ENCODE measurements at regions not wholly inside any gene's neighbourhood (a gene's known extent, or its start where the extent isn't known, plus 50 kb on each side); places are given as distances from the start of the nearest gene placed in this dataset.
A peak's percentile ranks its signal among the peaks of the same experiment; 100 is the strongest.

- no peak for DNase-seq (ENCODE audit: low spot score)
Observed at GRCh38 chr6:92822222-92822621, 597.1 kb downstream of the EPHA7 start.

GRCh38 chr6:92820601-92821000 lies 598.8 kb downstream of the EPHA7 start:
- DNase-seq (ENCODE audit: low spot score): no peak

GRCh38 chr6:92810913-92811312 lies 608.4 kb downstream of the EPHA7 start:
- peak; percentile 28 for DNase-seq (ENCODE audit: low spot score)

- DNase-seq (ENCODE audit: low spot score): no peak
Observed at GRCh38 chr6:92806254-92806653, 613.1 kb downstream of the EPHA7 start.

- DNase-seq (ENCODE audit: low spot score): no peak
Observed at GRCh38 chr6:92791403-92791802, 628.0 kb downstream of the EPHA7 start.

GRCh38 chr6:92790381-92790780 lies 629.0 kb downstream of the EPHA7 start:
- no peak for DNase-seq (ENCODE audit: low spot score)

- no peak for DNase-seq (ENCODE audit: low spot score)
Observed at GRCh38 chr6:92784235-92784634, 635.1 kb downstream of the EPHA7 start.

GRCh38 chr6:92779746-92780145 lies 639.6 kb downstream of the EPHA7 start:
- DNase-seq (ENCODE audit: low spot score): peak; percentile 38

- DNase-seq (ENCODE audit: low spot score): no peak
Observed at GRCh38 chr6:92777146-92777740, 642.1 kb downstream of the EPHA7 start.

- no peak for DNase-seq (ENCODE audit: low spot score)
Observed at GRCh38 chr6:92770540-92770939, 648.8 kb downstream of the EPHA7 start.

- DNase-seq (ENCODE audit: low spot score): no peak
Observed at GRCh38 chr6:92767101-92767500, 652.3 kb downstream of the EPHA7 start.

- no peak for DNase-seq (ENCODE audit: low spot score)
Observed at GRCh38 chr6:92763680-92764079, 655.7 kb downstream of the EPHA7 start.

GRCh38 chr6:92763274-92763584 lies 656.1 kb downstream of the EPHA7 start:
- no peak for DNase-seq (ENCODE audit: low spot score)

GRCh38 chr6:92762443-92763273 lies 656.7 kb downstream of the EPHA7 start:
- no peak for DNase-seq (ENCODE audit: low spot score)

GRCh38 chr6:92759178-92759577 lies 660.2 kb downstream of the EPHA7 start:
- no peak for DNase-seq (ENCODE audit: low spot score)

GRCh38 chr6:92757925-92758324 lies 661.4 kb downstream of the EPHA7 start:
- no peak for DNase-seq (ENCODE audit: low spot score)

GRCh38 chr6:92756912-92757311 lies 662.4 kb downstream of the EPHA7 start:
- no peak for DNase-seq (ENCODE audit: low spot score)

GRCh38 chr6:92753956-92754355 lies 665.4 kb downstream of the EPHA7 start:
- no peak for DNase-seq (ENCODE audit: low spot score)

GRCh38 chr6:92752114-92752513 lies 667.2 kb downstream of the EPHA7 start:
- DNase-seq (ENCODE audit: low spot score): no peak

GRCh38 chr6:92748131-92748530 lies 671.2 kb downstream of the EPHA7 start:
- no peak for DNase-seq (ENCODE audit: low spot score)

- no peak for DNase-seq (ENCODE audit: low spot score)
Observed at GRCh38 chr6:92737983-92738382, 681.4 kb downstream of the EPHA7 start.

- no peak for DNase-seq (ENCODE audit: low spot score)
Observed at GRCh38 chr6:92723390-92723931, 695.9 kb downstream of the EPHA7 start.

- no peak for DNase-seq (ENCODE audit: low spot score)
Observed at GRCh38 chr6:92719773-92720172, 699.6 kb downstream of the EPHA7 start.
